C4-2B (cell line): ENCODE measurements at regions not wholly inside any gene's neighbourhood (a gene's known extent, or its start where the extent isn't known, plus 50 kb on each side); places are given as distances from the start of the nearest gene placed in this dataset.

Experiments used
- ZFX ChIP-seq: fragments of 450-650 bp; IDR thresholded peaks from 2 replicates; pipeline ENCODE4 v1.6.1; 2017
- TF ChIP-seq, protein P1 (sequence below): fragments of 450-650 bp; conservative IDR thresholded peaks from 2 replicates; pipeline ENCODE4 v1.5.1; 2017; ENCODE audit warnings: mild to moderate bottlenecking

DNA sequence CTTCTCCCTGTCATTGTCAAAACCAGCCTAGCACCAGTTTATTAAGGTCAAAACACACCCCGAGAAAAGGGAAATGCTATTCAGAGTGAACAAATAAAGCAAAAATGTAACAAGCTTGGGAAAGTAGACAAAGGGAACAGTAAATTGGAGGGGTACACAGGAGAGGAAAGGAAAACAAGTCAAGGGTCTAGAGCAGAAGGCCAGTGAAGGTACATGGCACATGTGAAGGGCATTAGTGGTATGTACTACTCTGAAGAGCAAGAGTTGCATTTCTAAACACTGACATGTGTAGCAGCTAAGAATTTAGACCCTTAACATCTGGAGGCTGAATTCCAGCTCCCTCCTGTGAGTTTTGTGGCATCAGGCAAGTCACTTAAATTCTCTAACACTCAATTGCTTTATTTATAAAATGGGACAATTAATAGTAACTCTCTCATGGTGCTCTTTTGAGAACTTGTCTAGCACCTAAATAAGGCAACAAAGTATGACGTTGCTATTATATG lies 244.3 kb upstream of the ADAMTS9 start:
- TF ChIP-seq, protein P1, sequence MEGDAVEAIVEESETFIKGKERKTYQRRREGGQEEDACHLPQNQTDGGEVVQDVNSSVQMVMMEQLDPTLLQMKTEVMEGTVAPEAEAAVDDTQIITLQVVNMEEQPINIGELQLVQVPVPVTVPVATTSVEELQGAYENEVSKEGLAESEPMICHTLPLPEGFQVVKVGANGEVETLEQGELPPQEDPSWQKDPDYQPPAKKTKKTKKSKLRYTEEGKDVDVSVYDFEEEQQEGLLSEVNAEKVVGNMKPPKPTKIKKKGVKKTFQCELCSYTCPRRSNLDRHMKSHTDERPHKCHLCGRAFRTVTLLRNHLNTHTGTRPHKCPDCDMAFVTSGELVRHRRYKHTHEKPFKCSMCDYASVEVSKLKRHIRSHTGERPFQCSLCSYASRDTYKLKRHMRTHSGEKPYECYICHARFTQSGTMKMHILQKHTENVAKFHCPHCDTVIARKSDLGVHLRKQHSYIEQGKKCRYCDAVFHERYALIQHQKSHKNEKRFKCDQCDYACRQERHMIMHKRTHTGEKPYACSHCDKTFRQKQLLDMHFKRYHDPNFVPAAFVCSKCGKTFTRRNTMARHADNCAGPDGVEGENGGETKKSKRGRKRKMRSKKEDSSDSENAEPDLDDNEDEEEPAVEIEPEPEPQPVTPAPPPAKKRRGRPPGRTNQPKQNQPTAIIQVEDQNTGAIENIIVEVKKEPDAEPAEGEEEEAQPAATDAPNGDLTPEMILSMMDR: no peak
- TF ChIP-seq ZFX: no peak
